ENCODE measurements at regions not wholly inside any gene's neighbourhood (a gene's known extent, or its start where the extent isn't known, plus 50 kb on each side); places are given as distances from the start of the nearest gene placed in this dataset.

GRCh38 chr5:103674251-103674650 lies 111.7 kb upstream of the NUDT12 start (continued):
- TF ChIP-seq, protein P1, sequence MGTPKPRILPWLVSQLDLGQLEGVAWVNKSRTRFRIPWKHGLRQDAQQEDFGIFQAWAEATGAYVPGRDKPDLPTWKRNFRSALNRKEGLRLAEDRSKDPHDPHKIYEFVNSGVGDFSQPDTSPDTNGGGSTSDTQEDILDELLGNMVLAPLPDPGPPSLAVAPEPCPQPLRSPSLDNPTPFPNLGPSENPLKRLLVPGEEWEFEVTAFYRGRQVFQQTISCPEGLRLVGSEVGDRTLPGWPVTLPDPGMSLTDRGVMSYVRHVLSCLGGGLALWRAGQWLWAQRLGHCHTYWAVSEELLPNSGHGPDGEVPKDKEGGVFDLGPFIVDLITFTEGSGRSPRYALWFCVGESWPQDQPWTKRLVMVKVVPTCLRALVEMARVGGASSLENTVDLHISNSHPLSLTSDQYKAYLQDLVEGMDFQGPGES (IDR thresholded peaks at IDR 0.05; ENCODE audit: low read depth, low read length) = no peak

DNA sequence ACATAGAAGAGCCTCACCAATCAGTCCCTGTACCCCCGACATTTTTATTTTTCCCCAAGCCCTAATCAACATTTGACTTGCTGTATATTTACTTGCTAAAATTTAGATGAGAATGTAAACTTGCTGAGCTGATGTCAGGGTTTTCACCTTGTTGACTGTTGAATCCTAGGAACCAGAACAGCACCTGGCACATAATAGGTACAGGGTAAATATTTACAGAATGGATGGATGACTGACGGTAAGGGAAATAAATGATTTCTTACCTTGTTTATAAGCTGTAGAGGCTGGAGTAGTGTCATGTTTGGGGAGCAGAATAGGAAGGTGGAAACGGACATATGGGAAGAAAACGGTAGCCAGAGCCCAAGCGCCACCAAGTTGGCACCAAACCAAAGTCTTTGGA lies 107.0 kb upstream of the NUDT12 start:
- WGBS (ENCODE audit: low lambda C conversion rate) = 78% methylated on average over 5 of the region's 5 CpGs
- Histone ChIP-seq H3K4me2 (no peak overlapping the region), H3K36me3 (replicated peaks in 1 of 2; ENCODE audit: control insufficient read depth in 1 of 2, insufficient read depth in 2 of 2, low read length in 1 of 2) (no peaks in the 10 kb centered on the region), H4K20me1 (ENCODE audit: insufficient read depth) (no peaks in the 10 kb centered on the region), H3K4me3 (ENCODE audit: low read depth in 2 of 2, low read length in 1 of 2) (no peak overlapping the region), H3K27me3 (ENCODE audit: insufficient read depth) (no peaks in the 10 kb centered on the region), H3K9me2 (no peaks in the 10 kb centered on the region), H3K27ac (ENCODE audit: low read depth in 2 of 2, low read length in 1 of 2) (no peak overlapping the region), H3K4me1 (ENCODE audit: control insufficient read depth in 1 of 2, insufficient read depth in 2 of 2, low read depth in 1 of 2, low read length in 1 of 2) (no peaks in the 10 kb centered on the region), H3F3A (replicated peaks; ENCODE audit: insufficient read depth) (no peaks in the 10 kb centered on the region), H3K9me3 (no peaks in the 10 kb centered on the region), H2AFZ (ENCODE audit: low read depth) (no peak overlapping the region), H3K79me2 (ENCODE audit: insufficient read depth) (no peaks in the 10 kb centered on the region), H3K9ac (no peak overlapping the region)
- POLR2A ChIA-PET = no interaction called here
- CTCF ChIA-PET = no interaction called here
- DNase-seq = no peak
- TF ChIP-seq, protein P2, sequence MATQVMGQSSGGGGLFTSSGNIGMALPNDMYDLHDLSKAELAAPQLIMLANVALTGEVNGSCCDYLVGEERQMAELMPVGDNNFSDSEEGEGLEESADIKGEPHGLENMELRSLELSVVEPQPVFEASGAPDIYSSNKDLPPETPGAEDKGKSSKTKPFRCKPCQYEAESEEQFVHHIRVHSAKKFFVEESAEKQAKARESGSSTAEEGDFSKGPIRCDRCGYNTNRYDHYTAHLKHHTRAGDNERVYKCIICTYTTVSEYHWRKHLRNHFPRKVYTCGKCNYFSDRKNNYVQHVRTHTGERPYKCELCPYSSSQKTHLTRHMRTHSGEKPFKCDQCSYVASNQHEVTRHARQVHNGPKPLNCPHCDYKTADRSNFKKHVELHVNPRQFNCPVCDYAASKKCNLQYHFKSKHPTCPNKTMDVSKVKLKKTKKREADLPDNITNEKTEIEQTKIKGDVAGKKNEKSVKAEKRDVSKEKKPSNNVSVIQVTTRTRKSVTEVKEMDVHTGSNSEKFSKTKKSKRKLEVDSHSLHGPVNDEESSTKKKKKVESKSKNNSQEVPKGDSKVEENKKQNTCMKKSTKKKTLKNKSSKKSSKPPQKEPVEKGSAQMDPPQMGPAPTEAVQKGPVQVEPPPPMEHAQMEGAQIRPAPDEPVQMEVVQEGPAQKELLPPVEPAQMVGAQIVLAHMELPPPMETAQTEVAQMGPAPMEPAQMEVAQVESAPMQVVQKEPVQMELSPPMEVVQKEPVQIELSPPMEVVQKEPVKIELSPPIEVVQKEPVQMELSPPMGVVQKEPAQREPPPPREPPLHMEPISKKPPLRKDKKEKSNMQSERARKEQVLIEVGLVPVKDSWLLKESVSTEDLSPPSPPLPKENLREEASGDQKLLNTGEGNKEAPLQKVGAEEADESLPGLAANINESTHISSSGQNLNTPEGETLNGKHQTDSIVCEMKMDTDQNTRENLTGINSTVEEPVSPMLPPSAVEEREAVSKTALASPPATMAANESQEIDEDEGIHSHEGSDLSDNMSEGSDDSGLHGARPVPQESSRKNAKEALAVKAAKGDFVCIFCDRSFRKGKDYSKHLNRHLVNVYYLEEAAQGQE (IDR thresholded peaks at IDR 0.05; ENCODE audit: low read depth, low read length) = no peak
- TF ChIP-seq TAF1 (IDR thresholded peaks at IDR 0.05; ENCODE audit: borderline replicate concordance, low read depth, low read length) = no peak
- no peak for TF ChIP-seq RAD21 (IDR thresholded peaks at IDR 0.05; ENCODE audit: low read length)
- no peak for TF ChIP-seq RXRA (IDR thresholded peaks at IDR 0.05; ENCODE audit: borderline replicate concordance, low read depth)
- TF ChIP-seq PBX3 (IDR thresholded peaks at IDR 0.05) = no peak
- no peak for TF ChIP-seq FOSL2 (IDR thresholded peaks at IDR 0.05; ENCODE audit: borderline replicate concordance, low read depth)
- no peak for TF ChIP-seq SIN3A (IDR thresholded peaks at IDR 0.05; ENCODE audit: borderline replicate concordance, low read depth, low read length)
- TF ChIP-seq FOXM1 (IDR thresholded peaks at IDR 0.05; ENCODE audit: low read depth) = no peak
- no peak for TF ChIP-seq GABPA (IDR thresholded peaks at IDR 0.05; ENCODE audit: low read depth)
- TF ChIP-seq ELF1 (IDR thresholded peaks at IDR 0.05) = no peak
- TF ChIP-seq, protein P1 (IDR thresholded peaks at IDR 0.05; ENCODE audit: low read depth, low read length) = no peak
- no peak for TF ChIP-seq POLR2AphosphoS5 (IDR thresholded peaks at IDR 0.05; ENCODE audit: low read depth, low read length)
- TF ChIP-seq SMC3 (IDR thresholded peaks at IDR 0.05; ENCODE audit: low read depth, low read length) = no peak
- TF ChIP-seq NFIC (IDR thresholded peaks at IDR 0.05; ENCODE audit: borderline replicate concordance) = no peak
- TF ChIP-seq RCOR1 (IDR thresholded peaks at IDR 0.05; ENCODE audit: low read length) = no peak
- no peak for TF ChIP-seq TCF12 (IDR thresholded peaks at IDR 0.05)
- TF ChIP-seq USF2 (IDR thresholded peaks at IDR 0.05; ENCODE audit: borderline replicate concordance, low read depth, low read length) = no peak
- TF ChIP-seq MXI1 (IDR thresholded peaks at IDR 0.05; ENCODE audit: low read depth, low read length) = no peak
- TF ChIP-seq GATA2 (CRISPR knock-in tag; IDR thresholded peaks at IDR 0.05) = no peak
